Amniotic stem cell (primary cell): ENCODE measurements at regions not wholly inside any gene's neighbourhood (a gene's known extent, or its start where the extent isn't known, plus 50 kb on each side); places are given as distances from the start of the nearest gene placed in this dataset.
"Not testable (repeated sequence)": the region's sequence is repeated elsewhere in the genome, so short reads cannot be mapped to it uniquely, and the experiment has no call there.

Experiments
- DNase-seq: peaks from one replicate; lab custom pipeline; 2025; lab: John Stamatoyannopoulos, UW

GRCh38 chr11:134665188-134665535 is 253.1 kb upstream of the B3GAT1 start:
- DNase-seq, result no peak

GRCh38 chr11:134664447-134665187 is 252.6 kb upstream of the B3GAT1 start:
- DNase-seq, result no peak

GRCh38 chr11:134663506-134664313 is 251.7 kb upstream of the B3GAT1 start:
- DNase-seq, result no peak

- no peak for DNase-seq
Observed at GRCh38 chr11:134662629-134663360, 250.8 kb upstream of the B3GAT1 start.

- DNase-seq, result no peak
Observed at GRCh38 chr11:134661660-134662059, 249.6 kb upstream of the B3GAT1 start.

- DNase-seq, result no peak
Observed at GRCh38 chr11:134660416-134660815, 248.4 kb upstream of the B3GAT1 start.

- DNase-seq, result no peak
Observed at GRCh38 chr11:134659882-134660281, 247.8 kb upstream of the B3GAT1 start.

- DNase-seq, result no peak
Observed at GRCh38 chr11:134658481-134659225, 246.6 kb upstream of the B3GAT1 start.

GRCh38 chr11:134657631-134658030 is 245.6 kb upstream of the B3GAT1 start:
- no peak for DNase-seq

GRCh38 chr11:134656861-134657540 is 245.0 kb upstream of the B3GAT1 start:
- no peak for DNase-seq

- DNase-seq, result not testable (repeated sequence)
Observed at GRCh38 chr11:134656086-134656840, 244.2 kb upstream of the B3GAT1 start.

GRCh38 chr11:134655189-134655989 is 243.3 kb upstream of the B3GAT1 start:
- no peak for DNase-seq

GRCh38 chr11:134654161-134654915 is 242.3 kb upstream of the B3GAT1 start:
- DNase-seq, result no peak

- DNase-seq, result no peak
Observed at GRCh38 chr11:134652586-134653255, 240.7 kb upstream of the B3GAT1 start.

GRCh38 chr11:134647066-134647743 is 235.2 kb upstream of the B3GAT1 start:
- no peak for DNase-seq

- no peak for DNase-seq
Observed at GRCh38 chr11:134646561-134646960, 234.5 kb upstream of the B3GAT1 start.

- no peak for DNase-seq
Observed at GRCh38 chr11:134645576-134645975, 233.5 kb upstream of the B3GAT1 start.
